GM23338 (cell line): ENCODE measurements at regions not wholly inside any gene's neighbourhood (a gene's known extent, or its start where the extent isn't known, plus 50 kb on each side); places are given as distances from the start of the nearest gene placed in this dataset.

Experiments
- ATAC-seq: fragments of 200-7000 bp; cut with Tn5 transposase; 3 replicates; pipeline ENCODE4 v1.9.1; 2020
- DNase-seq: peaks from one replicate; pipeline ENCODE4 v3.0.0-alpha.2; 2015; ENCODE audit warnings: low spot score
- H2AFZ ChIP-seq: fragments of 200-600 bp; sonication (generic); 2 replicates; pipeline ENCODE4 v1.8.0; 2016; ENCODE audit warnings: antibody characterized with exemption, mild to moderate bottlenecking, moderate library complexity
- H3F3A ChIP-seq: fragments of 200-600 bp; sonication (generic); replicated peaks from 2 replicates; pipeline ENCODE4 v1.8.0; 2017; ENCODE audit warnings: antibody characterized with exemption, mixed run types, low read depth
- H3K27ac ChIP-seq: fragments of 200-600 bp; sonication (generic); 2 replicates; pipeline ENCODE4 v1.6.1; 2016; ENCODE audit warnings: low read depth
- H3K27me3 ChIP-seq: fragments of 200-600 bp; sonication (generic); 2 replicates; pipeline ENCODE4 v1.8.0; 2016; ENCODE audit warnings: mild to moderate bottlenecking, mixed run types, moderate library complexity; ENCODE audit not compliant: insufficient read depth
- H3K36me3 ChIP-seq: fragments of 200-600 bp; sonication (generic); 2 replicates; pipeline ENCODE4 v1.8.0; 2016; ENCODE audit warnings: mild to moderate bottlenecking; ENCODE audit not compliant: insufficient read depth
- H3K4me1 ChIP-seq: fragments of 200-600 bp; sonication (generic); 2 replicates; pipeline ENCODE4 v1.8.0; 2016; ENCODE audit warnings: mild to moderate bottlenecking, moderate library complexity; ENCODE audit not compliant: insufficient read depth
- H3K4me2 ChIP-seq: fragments of 200-600 bp; sonication (generic); 2 replicates; pipeline ENCODE4 v1.7.1; 2017; ENCODE audit warnings: mixed run types
- H3K4me3 ChIP-seq: fragments of 200-600 bp; sonication (generic); 2 replicates; pipeline ENCODE4 v1.6.1; 2016; ENCODE audit warnings: mixed run types
- H3K79me2 ChIP-seq: fragments of 200-600 bp; sonication (generic); replicated peaks from 2 replicates; pipeline ENCODE4 v1.8.0; 2017; ENCODE audit warnings: mild to moderate bottlenecking; ENCODE audit not compliant: insufficient read depth
- H3K9me2 ChIP-seq: fragments of 200-600 bp; sonication (generic); 2 replicates; pipeline ENCODE4 v1.8.0; 2017; ENCODE audit not compliant: insufficient read depth
- H4K20me1 ChIP-seq: fragments of 200-600 bp; sonication (generic); replicated peaks from 2 replicates; pipeline ENCODE4 v1.8.0; 2017; ENCODE audit warnings: mild to moderate bottlenecking; ENCODE audit not compliant: insufficient read depth
- H3K27ac Mint-ChIP-seq: 2 replicates; pipeline ENCODE4 v1.8.0; 2020; ENCODE audit warnings: inconsistent platforms, mild to moderate bottlenecking, moderate library complexity, mixed read lengths
- H3K27me3 Mint-ChIP-seq: 3 replicates; pipeline ENCODE4 v1.8.0; 2022; ENCODE audit warnings: low read depth, mild to moderate bottlenecking, moderate library complexity, mixed read lengths, inconsistent platforms; ENCODE audit not compliant: insufficient read depth, poor library complexity
- H3K36me3 Mint-ChIP-seq: 3 replicates; pipeline ENCODE4 v1.8.0; 2021; ENCODE audit warnings: low read depth, mild to moderate bottlenecking, inconsistent platforms, moderate library complexity, mixed read lengths
- H3K4me1 Mint-ChIP-seq: 3 replicates; pipeline ENCODE4 v1.8.0; 2020; ENCODE audit warnings: mild to moderate bottlenecking, inconsistent platforms, mixed read lengths
- H3K4me3 Mint-ChIP-seq: 3 replicates; pipeline ENCODE4 v1.8.0; 2021; ENCODE audit warnings: moderate library complexity, mild to moderate bottlenecking, inconsistent platforms, mixed read lengths
- H3K9me3 Mint-ChIP-seq: 3 replicates; pipeline ENCODE4 v1.8.0; 2020; ENCODE audit warnings: moderate library complexity, mild to moderate bottlenecking, inconsistent platforms, mixed read lengths
- CREB1 ChIP-seq: fragments of 250-450 bp; sonication (Bioruptor Pico); IDR thresholded peaks from 2 replicates; pipeline ENCODE4 v1.5.0; 2020; ENCODE audit warnings: low read depth, mild to moderate bottlenecking, moderate library complexity
- CTCF ChIP-seq, 2 experiments: fragments of 200-600 bp in 1 of 2; sonication (generic) in 1 of 2; conservative IDR thresholded peaks; 2 replicates each; pipeline versions ENCODE4 v1.5.1 to v1.6.1; 2016 to 2017; ENCODE audit warnings: antibody characterized with exemption in 2 of 2, low read depth in 2 of 2, mild to moderate bottlenecking in 2 of 2, moderate library complexity in 1 of 2
- ETS1 ChIP-seq: IDR thresholded peaks from 2 replicates; pipeline ENCODE4 v1.6.1; 2016; ENCODE audit warnings: antibody characterized with exemption
- EZH2 ChIP-seq: fragments of 200-600 bp; sonication (generic); IDR thresholded peaks from one replicate; pipeline ENCODE4 v1.8.0; 2017; ENCODE audit warnings: antibody characterized with exemption, mild to moderate bottlenecking, low read depth; ENCODE audit not compliant: unreplicated experiment
- EZH2phosphoT487 ChIP-seq: fragments of 200-600 bp; sonication (generic); IDR thresholded peaks from one replicate; pipeline ENCODE4 v1.8.1; 2018; ENCODE audit warnings: antibody characterized with exemption; ENCODE audit not compliant: unreplicated experiment
- JUNB ChIP-seq: IDR thresholded peaks from one replicate; pipeline ENCODE4 v1.6.1; 2016; ENCODE audit warnings: antibody characterized with exemption; ENCODE audit not compliant: unreplicated experiment
- NANOG ChIP-seq: IDR thresholded peaks from 2 replicates; pipeline ENCODE4 v1.6.1; 2016; ENCODE audit warnings: antibody characterized with exemption, borderline replicate concordance
- POLR2AphosphoS5 ChIP-seq: IDR thresholded peaks from 2 replicates; pipeline ENCODE4 v1.6.1; 2016; ENCODE audit warnings: antibody characterized with exemption, low read depth
- REST ChIP-seq: IDR thresholded peaks from one replicate; pipeline ENCODE4 v1.6.1; 2018; ENCODE audit warnings: antibody characterized with exemption; ENCODE audit not compliant: unreplicated experiment
- STAT1 ChIP-seq: IDR thresholded peaks from one replicate; pipeline ENCODE4 v1.6.1; 2016; ENCODE audit warnings: antibody characterized with exemption; ENCODE audit not compliant: unreplicated experiment
- ZNF114 ChIP-seq: fragments of 250-450 bp; sonication (Bioruptor Pico); IDR thresholded peaks from 2 replicates; pipeline ENCODE4 v1.5.0; 2020; ENCODE audit warnings: mild to moderate bottlenecking, moderate library complexity
- ZNF331 ChIP-seq: fragments of 250-450 bp; sonication (Bioruptor Pico); IDR thresholded peaks from 2 replicates; pipeline ENCODE4 v1.5.0; 2020; ENCODE audit warnings: low read depth, mild to moderate bottlenecking, moderate library complexity
- ZNF462 ChIP-seq: fragments of 250-450 bp; sonication (Bioruptor Pico); IDR thresholded peaks from 2 replicates; pipeline ENCODE4 v1.5.0; 2020; ENCODE audit warnings: mild to moderate bottlenecking, moderate library complexity

GRCh38 chr12:67757651-67758050 lies 109.1 kb downstream of the DYRK2 start:
- Histone ChIP-seq H3K27me3 (no peaks in the 10 kb centered on the region), H3F3A (no peaks in the 10 kb centered on the region), H3K4me1 (peaks cover 14% of the 10 kb centered on the region), H4K20me1 (no peaks in the 10 kb centered on the region), H3K4me3 (no peak overlapping the region), H3K79me2 (no peaks in the 10 kb centered on the region), H3K4me2 (no peak overlapping the region), H3K36me3 (no peaks in the 10 kb centered on the region), H3K9me2 (no peaks in the 10 kb centered on the region; the same call in 1 of the 2 replicates), H2AFZ (no peak overlapping the region), H3K27ac (no peak overlapping the region)
- no peak for ATAC-seq
- DNase-seq = no peak
- H3K27ac Mint-ChIP-seq = no peak overlapping the region
- H3K4me1 Mint-ChIP-seq = peaks cover 9% of the 10 kb centered on the region; the same call in 2 of the 3 replicates
- peaks cover 4% of the 10 kb centered on the region for H3K27me3 Mint-ChIP-seq
- no peak overlapping the region for H3K4me3 Mint-ChIP-seq
- H3K9me3 Mint-ChIP-seq = no peaks in the 10 kb centered on the region
- H3K36me3 Mint-ChIP-seq = peaks cover 3% of the 10 kb centered on the region
- TF ChIP-seq EZH2phosphoT487 (no peak), POLR2AphosphoS5 (no peak), CTCF (conservative IDR thresholded peaks at IDR 0.05; ENCODE audit: low read depth in 2 of 2) (no peak), JUNB (no peak), NANOG (no peak), ZNF462 (no peak), ZNF331 (CRISPR knock-in tag) (no peak), ZNF114 (no peak), REST (no peak), STAT1 (no peak), EZH2 (no peak), ETS1 (no peak), CREB1 (no peak)
